CD14-positive monocyte (primary cell): ENCODE measurements at regions not wholly inside any gene's neighbourhood (a gene's known extent, or its start where the extent isn't known, plus 50 kb on each side); places are given as distances from the start of the nearest gene placed in this dataset.

ENCODE experiments used
- DNase-seq, 3 donors: peaks; one replicate each; pipeline ENCODE4 v3.0.0-alpha.2; 2011 to 2022
- H2AFZ ChIP-seq: 2 replicates; pipeline ENCODE4 v1.6.0; 2012; ENCODE audit warnings: mild to moderate bottlenecking, low read depth, low read length, inconsistent platforms; ENCODE audit not compliant: insufficient read depth, poor library complexity, severe bottlenecking
- H3K27ac ChIP-seq, 2 donors: 1 replicate in 1 of 2; 2 replicates in 1 of 2; pipeline ENCODE4 v1.5.1; 2012 to 2013; ENCODE audit warnings: low read length in 2 of 2, control low read depth in 1 of 2, inconsistent platforms in 1 of 2, low read depth in 1 of 2, mild to moderate bottlenecking in 1 of 2
- H3K27me3 ChIP-seq, 2 donors: one replicate each; pipeline versions ENCODE4 v1.6.0 to v1.6.1; 2011 to 2013; ENCODE audit warnings: low read length in 2 of 2; ENCODE audit not compliant: control insufficient read depth in 2 of 2, insufficient read depth in 2 of 2
- H3K36me3 ChIP-seq, 2 donors: replicated peaks in 1 of 2; 1 replicate in 1 of 2; 2 replicates in 1 of 2; pipeline versions ENCODE4 v1.5.1 to v1.6.1; 2012 to 2013; ENCODE audit warnings: low read length in 2 of 2, control low read depth in 1 of 2, inconsistent platforms in 1 of 2, mild to moderate bottlenecking in 1 of 2; ENCODE audit not compliant: insufficient read depth in 2 of 2, control insufficient read depth in 1 of 2
- H3K4me1 ChIP-seq, 2 donors: 1 replicate in 1 of 2; 2 replicates in 1 of 2; pipeline versions ENCODE4 v1.5.1 to v1.6.1; 2012 to 2013; ENCODE audit warnings: low read length in 2 of 2, control low read depth in 1 of 2, inconsistent platforms in 1 of 2, mild to moderate bottlenecking in 1 of 2, moderate library complexity in 1 of 2; ENCODE audit not compliant: insufficient read depth in 2 of 2, control insufficient read depth in 1 of 2
- H3K4me2 ChIP-seq: replicated peaks from 2 replicates; pipeline ENCODE3; 2012; ENCODE audit warnings: low read length, moderate library complexity, mild to moderate bottlenecking; ENCODE audit not compliant: poor library complexity, severe bottlenecking; ENCODE audit errors: extremely low read depth
- H3K4me3 ChIP-seq, 3 experiments: fragments of 200-600 bp in 1 of 3; sonication (generic) in 1 of 3; replicated peaks in 1 of 3; 1 replicate in 2 of 3; 2 replicates in 1 of 3; pipeline ENCODE4 v1.5.1; 2011 to 2013; ENCODE audit warnings: low read length in 3 of 3, mild to moderate bottlenecking in 3 of 3, control low read depth in 2 of 3, low read depth in 2 of 3, inconsistent platforms in 1 of 3, moderate library complexity in 1 of 3
- H3K79me2 ChIP-seq: 2 replicates; pipeline ENCODE4 v1.6.0; 2012; ENCODE audit warnings: mild to moderate bottlenecking, control low read depth, inconsistent platforms, low read length, moderate library complexity; ENCODE audit not compliant: insufficient read depth
- H3K9ac ChIP-seq: 2 replicates; pipeline ENCODE4 v1.6.0; 2017; ENCODE audit warnings: low read length, mild to moderate bottlenecking; ENCODE audit not compliant: insufficient read depth, poor library complexity, severe bottlenecking
- H3K9me3 ChIP-seq, 2 donors: replicated peaks in 1 of 2; 1 replicate in 1 of 2; 2 replicates in 1 of 2; pipeline versions ENCODE4 v1.5.1 to v1.6.1; 2012 to 2013; ENCODE audit warnings: low read length in 2 of 2, control low read depth in 1 of 2; ENCODE audit not compliant: control insufficient read depth in 1 of 2, insufficient read depth in 1 of 2
- H4K20me1 ChIP-seq: 2 replicates; pipeline ENCODE4 v1.6.0; 2012; ENCODE audit warnings: mild to moderate bottlenecking, low read length, control low read depth, moderate library complexity; ENCODE audit not compliant: insufficient read depth
- H3K27ac Mint-ChIP-seq, 7 donors: one replicate each; pipeline ENCODE4 v1.8.0; 2020; ENCODE audit warnings: mild to moderate bottlenecking in 7 of 7, mixed read lengths in 7 of 7, moderate library complexity in 6 of 7, inconsistent platforms in 2 of 7
- H3K27me3 Mint-ChIP-seq, 3 donors: one replicate each; pipeline ENCODE4 v1.8.0; 2021 to 2022; ENCODE audit warnings: low read depth in 3 of 3, mild to moderate bottlenecking in 3 of 3, mixed read lengths in 3 of 3, moderate library complexity in 3 of 3, inconsistent platforms in 1 of 3
- H3K36me3 Mint-ChIP-seq, 2 donors: one replicate each; pipeline ENCODE4 v1.8.0; 2020; ENCODE audit warnings: mixed read lengths in 2 of 2, inconsistent platforms in 1 of 2, mild to moderate bottlenecking in 1 of 2
- H3K4me1 Mint-ChIP-seq: one replicate; pipeline ENCODE4 v1.8.0; 2020; ENCODE audit warnings: mild to moderate bottlenecking, mixed read lengths
- H3K4me3 Mint-ChIP-seq, 2 donors: one replicate each; pipeline ENCODE4 v1.8.0; 2020; ENCODE audit warnings: mild to moderate bottlenecking in 2 of 2, mixed read lengths in 2 of 2, moderate library complexity in 1 of 2
- H3K9me3 Mint-ChIP-seq, 7 donors: one replicate each; pipeline ENCODE4 v1.8.0; 2020 to 2022; ENCODE audit warnings: mixed read lengths in 7 of 7, mild to moderate bottlenecking in 6 of 7, moderate library complexity in 6 of 7, inconsistent platforms in 2 of 7
- CTCF ChIP-seq: fragments of 200-600 bp; IDR thresholded peaks from one replicate; pipeline ENCODE4 v1.8.0; 2022; ENCODE audit warnings: antibody characterized with exemption, mild to moderate bottlenecking
- WGBS: methylation state at CpG from one replicate; pipeline ENCODE4 v1.1.5; 2013; ENCODE audit warnings: missing lambda C conversion rate; ENCODE audit not compliant: insufficient coverage; 5-methylcytosine and 5-hydroxymethylcytosine counted together
- intact Hi-C, 2 donors: fragments of 100-400 bp; cut with micrococcal nuclease; formaldehyde crosslinking; loops; one replicate each; pipeline versions ENCODE4 v1.15.0 to v1.15.1; 2023

DNA sequence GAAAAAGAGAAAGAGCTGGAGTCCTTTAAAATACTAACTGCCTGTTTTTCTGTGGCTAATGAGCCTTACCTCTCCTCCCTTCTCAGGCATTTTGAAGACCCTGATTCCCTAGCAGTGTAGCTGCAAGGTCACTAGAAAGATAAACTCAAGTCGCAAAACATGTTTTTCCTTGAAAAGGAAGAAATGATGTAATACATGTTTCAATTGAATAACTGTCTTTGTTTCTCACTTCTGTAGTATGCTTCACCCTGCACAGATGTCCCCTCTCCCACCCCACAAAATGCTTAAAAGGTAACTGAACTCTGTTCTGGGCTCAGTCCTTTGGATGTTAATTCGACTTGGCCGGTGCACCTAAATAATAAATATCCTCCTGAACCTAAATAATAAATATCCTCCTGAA lies 1350.3 kb downstream of the TMEM121 start:
- no peak overlapping the region for H3K4me2 ChIP-seq
- intact Hi-C loops, result no loop called here
- H3K4me3 Mint-ChIP-seq, result no peak overlapping the region

GRCh38 chr14:106877517-106877916 lies 1351.1 kb downstream of the TMEM121 start:
- H2AFZ ChIP-seq, result no peak overlapping the region
- no peaks in the 10 kb centered on the region for H3K9me3 ChIP-seq
- H3K27ac Mint-ChIP-seq, result no peak overlapping the region
- no peak overlapping the region for H3K4me3 ChIP-seq
- H3K27me3 Mint-ChIP-seq, result peaks cover 0 to 3% (median 2%) of the 10 kb centered on the region in 3 donors
- intact Hi-C loops, result no loop called here
- H3K36me3 Mint-ChIP-seq, result no peaks in the 10 kb centered on the region
- H3K4me2 ChIP-seq, result no peak overlapping the region
- no peak overlapping the region for H3K27ac ChIP-seq
- no peaks in the 10 kb centered on the region for H3K79me2 ChIP-seq
- H3K36me3 ChIP-seq, result no peaks in the 10 kb centered on the region
- no peak for TF ChIP-seq CTCF
- H3K9me3 Mint-ChIP-seq, result peaks cover 0 to 2% (median 0%) of the 10 kb centered on the region in 7 donors
- H4K20me1 ChIP-seq, result no peaks in the 10 kb centered on the region
- no peak overlapping the region for H3K4me3 Mint-ChIP-seq
- H3K4me1 Mint-ChIP-seq, result peaks cover 26% of the 10 kb centered on the region
- H3K9ac ChIP-seq, result no peak overlapping the region
- no peaks in the 10 kb centered on the region for H3K27me3 ChIP-seq
- no CpG with 5 or more reads among the region's 2 CpGs for WGBS
- peaks cover 8% of the 10 kb centered on the region in 2 donors for H3K4me1 ChIP-seq
- no peak for DNase-seq

More for the DNA sequence above, 1350.3 kb downstream of the TMEM121 start:
- Histone ChIP-seq H3K9ac (no peak overlapping the region), H3K27me3 (no peaks in the 10 kb centered on the region), H3K4me1 (peaks cover 8 to 10% of the 10 kb centered on the region in 2 donors), H3K79me2 (no peaks in the 10 kb centered on the region), H3K4me3 (no peak overlapping the region), H3K36me3 (no peaks in the 10 kb centered on the region), H2AFZ (no peak overlapping the region), H3K27ac (no peak overlapping the region), H3K9me3 (no peaks in the 10 kb centered on the region), H4K20me1 (no peaks in the 10 kb centered on the region)
- TF ChIP-seq CTCF, result no peak
- Mint-ChIP-seq H3K9me3 (peaks cover 0 to 2% (median 0%) of the 10 kb centered on the region in 7 donors), H3K4me1 (peaks cover 26% of the 10 kb centered on the region), H3K27ac (no peak overlapping the region), H3K27me3 (peaks cover under 1 to 3% (median 2%) of the 10 kb centered on the region in 3 donors), H3K36me3 (no peaks in the 10 kb centered on the region)
- no peak for DNase-seq
- no CpG with 5 or more reads among the region's 3 CpGs for WGBS
